Gastrocnemius medialis (tissue), 4 donors: ENCODE measurements at regions not wholly inside any gene's neighbourhood (a gene's known extent, or its start where the extent isn't known, plus 50 kb on each side); places are given as distances from the start of the nearest gene placed in this dataset.

Experiments
- ATAC-seq, 2 donors: fragments of 150-250 bp; one replicate each; pipeline ENCODE4 v1.9.1; 2016
- DNase-seq, 2 donors: peaks; one replicate each; pipeline ENCODE4 v3.0.0-alpha.2; 2019
- H3K27ac ChIP-seq, 4 donors: fragments of 200-600 bp; sonication (generic); 1 replicate in 1 of 4; 2 replicates in 3 of 4; pipeline ENCODE4 v1.5.1; 2016 to 2018; ENCODE audit warnings: mild to moderate bottlenecking in 2 of 4, moderate library complexity in 1 of 4
- H3K27me3 ChIP-seq, 3 donors: fragments of 200-600 bp; sonication (generic) in 2 of 3; 1 replicate in 1 of 3; 2 replicates in 2 of 3; pipeline versions ENCODE4 v1.5.1 to v1.6.0; 2016 to 2019; ENCODE audit warnings: mild to moderate bottlenecking in 1 of 3, moderate library complexity in 1 of 3
- H3K36me3 ChIP-seq, 2 donors: fragments of 200-600 bp; sonication (generic) in 1 of 2; one replicate each; pipeline ENCODE4 v1.5.1; 2017 to 2018
- H3K4me1 ChIP-seq, 2 donors: fragments of 200-600 bp; sonication (generic) in 1 of 2; one replicate each; pipeline ENCODE4 v1.5.1; 2016 to 2017; ENCODE audit warnings: mild to moderate bottlenecking in 2 of 2
- H3K4me3 ChIP-seq, 4 donors: fragments of 200-600 bp; sonication (generic) in 3 of 4; 1 replicate in 1 of 4; 2 replicates in 3 of 4; pipeline ENCODE4 v1.5.1; 2016 to 2019; ENCODE audit warnings: mild to moderate bottlenecking in 2 of 4
- H3K9me3 ChIP-seq, 3 donors: fragments of 200-600 bp; sonication (generic) in 2 of 3; 1 replicate in 1 of 3; 2 replicates in 2 of 3; pipeline ENCODE4 v1.5.1; 2016 to 2019
- POLR2A ChIP-seq, 2 donors: fragments of 450-650 bp; IDR thresholded peaks; one replicate each; pipeline ENCODE4 v1.6.1; 2017; ENCODE audit warnings: antibody characterized with exemption in 2 of 2, mild to moderate bottlenecking in 2 of 2, moderate library complexity in 2 of 2
- in situ Hi-C, 4 donors: fragments of 200-750 bp; cut with MboI; loops; one replicate each; pipeline versions ENCODE4 v1.15.0 to v1.8.0; 2017; ENCODE audit warnings: low sequenced_read_pairs in 4 of 4
- intact Hi-C: fragments of 100-400 bp; cut with DNase I; formaldehyde crosslinking; loops from one replicate; pipeline ENCODE4 v1.15.1; 2023; ENCODE audit warnings: low total_unique reads
- TF ChIP-seq, protein P1 (sequence below), 5 experiments: fragments of 450-650 bp in 3 of 5; fragments of 200-600 bp in 2 of 5; sonication (generic) in 2 of 5; IDR thresholded peaks in 4 of 5; conservative IDR thresholded peaks in 1 of 5; 1 replicate in 4 of 5; 2 replicates in 1 of 5; pipeline ENCODE4 v1.5.1; 2016 to 2019; ENCODE audit warnings: antibody characterized with exemption in 5 of 5, mild to moderate bottlenecking in 3 of 5, moderate library complexity in 3 of 5

- in situ Hi-C loops, result no loop called here
- intact Hi-C loops, result no loop called here
- Histone ChIP-seq H3K36me3 (no peaks in the 10 kb centered on the region), H3K4me1 (no peaks in the 10 kb centered on the region), H3K4me3 (no peak overlapping the region), H3K27me3 (no peaks in the 10 kb centered on the region), H3K27ac (no peak overlapping the region), H3K9me3 (no peaks in the 10 kb centered on the region)
- ATAC-seq (no peak), DNase-seq (no peak)
- TF ChIP-seq, protein P1, sequence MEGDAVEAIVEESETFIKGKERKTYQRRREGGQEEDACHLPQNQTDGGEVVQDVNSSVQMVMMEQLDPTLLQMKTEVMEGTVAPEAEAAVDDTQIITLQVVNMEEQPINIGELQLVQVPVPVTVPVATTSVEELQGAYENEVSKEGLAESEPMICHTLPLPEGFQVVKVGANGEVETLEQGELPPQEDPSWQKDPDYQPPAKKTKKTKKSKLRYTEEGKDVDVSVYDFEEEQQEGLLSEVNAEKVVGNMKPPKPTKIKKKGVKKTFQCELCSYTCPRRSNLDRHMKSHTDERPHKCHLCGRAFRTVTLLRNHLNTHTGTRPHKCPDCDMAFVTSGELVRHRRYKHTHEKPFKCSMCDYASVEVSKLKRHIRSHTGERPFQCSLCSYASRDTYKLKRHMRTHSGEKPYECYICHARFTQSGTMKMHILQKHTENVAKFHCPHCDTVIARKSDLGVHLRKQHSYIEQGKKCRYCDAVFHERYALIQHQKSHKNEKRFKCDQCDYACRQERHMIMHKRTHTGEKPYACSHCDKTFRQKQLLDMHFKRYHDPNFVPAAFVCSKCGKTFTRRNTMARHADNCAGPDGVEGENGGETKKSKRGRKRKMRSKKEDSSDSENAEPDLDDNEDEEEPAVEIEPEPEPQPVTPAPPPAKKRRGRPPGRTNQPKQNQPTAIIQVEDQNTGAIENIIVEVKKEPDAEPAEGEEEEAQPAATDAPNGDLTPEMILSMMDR (IDR thresholded peaks at IDR 0.05 in 4 of 5, conservative IDR thresholded peaks at IDR 0.05 in 1 of 5), result no peak
- TF ChIP-seq POLR2A (IDR thresholded peaks at IDR 0.05), result no peak
Measured at GRCh38 chr6:159512571-159512970, 180.5 kb downstream of the SOD2 start.

DNA sequence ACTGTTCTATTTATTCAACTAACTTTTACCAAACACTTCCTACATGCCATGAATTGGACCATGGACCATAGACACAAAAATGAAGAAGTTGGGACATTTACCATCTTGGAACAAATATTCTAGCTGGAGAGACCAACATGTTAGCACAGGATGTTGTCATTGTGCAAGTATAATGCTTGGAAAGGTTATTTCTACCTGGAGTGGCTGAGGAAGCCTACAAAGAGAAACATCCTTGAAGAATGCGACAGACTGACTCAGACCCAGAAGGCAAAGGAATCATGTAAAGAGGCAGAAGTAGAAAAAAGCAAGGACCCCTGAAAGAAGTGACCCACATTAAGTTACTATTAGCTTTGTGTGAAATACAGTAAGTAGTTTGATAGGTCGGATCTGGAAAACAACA is 180.9 kb downstream of the SOD2 start:
- Histone ChIP-seq H3K4me3 (no peak overlapping the region), H3K9me3 (no peaks in the 10 kb centered on the region), H3K27me3 (no peaks in the 10 kb centered on the region), H3K27ac (no peak overlapping the region), H3K36me3 (no peaks in the 10 kb centered on the region), H3K4me1 (no peaks in the 10 kb centered on the region)
- DNase-seq, result no peak
- in situ Hi-C loops, result no loop called here
- TF ChIP-seq POLR2A (IDR thresholded peaks at IDR 0.05), result no peak
- TF ChIP-seq, protein P1 (IDR thresholded peaks at IDR 0.05 in 4 of 5, conservative IDR thresholded peaks at IDR 0.05 in 1 of 5), result no peak
- intact Hi-C loops, result no loop called here
- no peak for ATAC-seq

GRCh38 chr6:159510141-159510540 is 182.9 kb downstream of the SOD2 start:
- TF ChIP-seq, protein P1 (IDR thresholded peaks at IDR 0.05 in 4 of 5, conservative IDR thresholded peaks at IDR 0.05 in 1 of 5), result no peak
- Histone ChIP-seq H3K36me3 (no peaks in the 10 kb centered on the region), H3K9me3 (no peaks in the 10 kb centered on the region), H3K4me3 (no peak overlapping the region), H3K27ac (no peak overlapping the region), H3K27me3 (no peaks in the 10 kb centered on the region), H3K4me1 (no peaks in the 10 kb centered on the region)
- in situ Hi-C loops (no loop called here), intact Hi-C loops (no loop called here)
- DNase-seq, result no peak
- ATAC-seq, result no peak

DNA sequence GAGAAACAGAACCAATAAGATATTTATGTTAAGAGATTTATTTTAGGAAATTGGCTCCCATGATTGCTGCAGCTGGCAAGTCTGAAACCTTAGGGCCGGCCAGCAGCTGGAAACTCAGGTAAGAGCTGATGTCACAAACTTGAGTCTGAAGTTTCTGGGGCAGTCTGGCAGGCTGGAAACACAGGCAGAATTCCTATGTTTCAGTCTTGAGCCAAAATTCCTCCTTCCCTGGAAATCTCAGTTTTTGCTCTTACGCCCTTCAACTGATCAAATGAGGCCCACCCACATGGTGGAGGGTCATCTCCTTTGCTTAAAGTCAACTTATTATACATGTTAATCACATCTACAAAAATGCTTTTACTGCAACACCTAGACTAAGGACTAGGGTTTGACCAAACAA is 184.1 kb downstream of the SOD2 start:
- in situ Hi-C loops (no loop called here), intact Hi-C loops (no loop called here)
- no peak overlapping the region for H3K4me3 ChIP-seq
- no peaks in the 10 kb centered on the region for H3K27me3 ChIP-seq
- no peaks in the 10 kb centered on the region for H3K36me3 ChIP-seq
- ATAC-seq (no peak), DNase-seq (no peak)
- no peaks in the 10 kb centered on the region for H3K4me1 ChIP-seq
- no peak for TF ChIP-seq POLR2A (IDR thresholded peaks at IDR 0.05)
- H3K27ac ChIP-seq, result no peak overlapping the region
- H3K9me3 ChIP-seq, result no peaks in the 10 kb centered on the region

DNA sequence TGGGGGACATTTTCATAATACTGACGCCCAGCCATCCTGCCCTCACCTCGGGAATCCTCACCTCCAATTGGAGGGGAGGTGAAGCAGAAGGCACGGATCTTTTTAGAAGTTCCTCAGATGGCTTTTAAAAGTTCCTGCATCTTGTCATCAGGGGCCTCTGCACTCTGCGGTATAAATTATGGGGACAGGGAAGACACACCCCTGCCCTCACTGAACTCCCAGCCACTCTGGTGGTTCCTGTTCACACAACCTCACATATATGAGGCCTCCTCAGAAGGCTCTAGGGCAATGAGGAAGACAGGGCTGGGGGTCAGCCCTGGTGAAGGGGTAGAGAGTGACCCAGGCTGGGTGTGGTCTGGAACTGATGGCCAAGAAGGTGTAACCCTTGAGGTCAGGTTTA is 187.0 kb downstream of the SOD2 start:
- Histone ChIP-seq H3K4me3 (no peak overlapping the region), H3K27me3 (no peaks in the 10 kb centered on the region), H3K27ac (peak overlapping the region in 3 of 4 donors; percentile 13 to 46 (median 27)), H3K36me3 (no peaks in the 10 kb centered on the region), H3K4me1 (no peaks in the 10 kb centered on the region), H3K9me3 (no peaks in the 10 kb centered on the region)
- intact Hi-C loops (no loop called here), in situ Hi-C loops (no loop called here)
- TF ChIP-seq, protein P1 (IDR thresholded peaks at IDR 0.05 in 4 of 5, conservative IDR thresholded peaks at IDR 0.05 in 1 of 5), result no peak
- TF ChIP-seq POLR2A (IDR thresholded peaks at IDR 0.05), result no peak
- ATAC-seq (peak in 1 of 2 donors; percentile 9), DNase-seq (no peak)
